H1 (cell line): ENCODE measurements at regions not wholly inside any gene's neighbourhood (a gene's known extent, or its start where the extent isn't known, plus 50 kb on each side); places are given as distances from the start of the nearest gene placed in this dataset.

ENCODE experiments used
- CTCF ChIA-PET: fragments of 300-600 bp; sonication (Branson Sonifier 250); formaldehyde crosslinking; loops from one replicate; lab custom pipeline; 2021; ENCODE audit not compliant: partially characterized antibody; lab: Charles Lee
- POLR2A ChIA-PET: fragments of 300-600 bp; sonication (Branson Sonifier 250); formaldehyde crosslinking; loops from one replicate; lab custom pipeline; 2021; ENCODE audit warnings: inconsistent platforms; ENCODE audit not compliant: partially characterized antibody; lab: Charles Lee
- DNase-seq, 2 experiments: peaks; one replicate each; pipeline versions ENCODE4 v3.0.0 to v3.0.0-alpha.2; 2010 to 2022; ENCODE audit warnings: low spot score in 2 of 2, low read depth in 1 of 2, mixed read lengths in 1 of 2
- FAIRE-seq: peaks from 2 replicates; lab custom pipeline; 2011; peaks lifted over from hg19 to GRCh38; lab: Jason Lieb, UNC
- H2AFZ ChIP-seq: 2 replicates; pipeline ENCODE4 v1.8.1; 2012; ENCODE audit warnings: low read length, inconsistent platforms
- H2AK5ac ChIP-seq: 2 replicates; pipeline ENCODE4 v1.6.1; 2013; ENCODE audit warnings: low read depth, low read length
- H2BK120ac ChIP-seq: replicated peaks from 2 replicates; pipeline ENCODE3; 2013; ENCODE audit warnings: low read depth, low read length, inconsistent platforms
- H2BK12ac ChIP-seq: 2 replicates; pipeline ENCODE4 v1.6.1; 2013; ENCODE audit warnings: low read depth, low read length
- H2BK15ac ChIP-seq: 2 replicates; pipeline ENCODE4 v1.6.1; 2013; ENCODE audit warnings: low read length
- H2BK20ac ChIP-seq: 2 replicates; pipeline ENCODE4 v1.6.1; 2013; ENCODE audit warnings: low read length
- H2BK5ac ChIP-seq: 2 replicates; pipeline ENCODE4 v1.6.1; 2013; ENCODE audit warnings: low read depth, low read length
- H3K14ac ChIP-seq: 2 replicates; pipeline ENCODE4 v1.6.1; 2013; ENCODE audit warnings: inconsistent platforms; ENCODE audit not compliant: insufficient read length
- H3K18ac ChIP-seq: 2 replicates; pipeline ENCODE4 v1.6.1; 2013; ENCODE audit warnings: low read length; ENCODE audit errors: extremely low read depth
- H3K23ac ChIP-seq: 2 replicates; pipeline ENCODE4 v1.6.1; 2013; ENCODE audit warnings: inconsistent platforms; ENCODE audit not compliant: insufficient read length
- H3K23me2 ChIP-seq: 2 replicates; pipeline ENCODE4 v1.6.1; 2013; ENCODE audit warnings: low read depth, low read length
- H3K27ac ChIP-seq: 2 replicates; pipeline ENCODE4 v1.6.1; 2011; ENCODE audit warnings: low read depth, low read length, inconsistent platforms
- H3K27me3 ChIP-seq, 4 experiments: replicated peaks in 1 of 4; 1 replicate in 1 of 4; 2 replicates in 3 of 4; pipeline versions ENCODE4 v1.6.1 to v1.8.1; 2011 to 2013; ENCODE audit warnings: low read length in 3 of 4, mild to moderate bottlenecking in 3 of 4, inconsistent platforms in 2 of 4, mixed read lengths in 2 of 4, moderate library complexity in 1 of 4; ENCODE audit not compliant: control insufficient read depth in 3 of 4, insufficient read depth in 3 of 4; ENCODE audit errors: extremely low read depth in 1 of 4
- H3K36me3 ChIP-seq, 4 experiments: 2 replicates each; pipeline versions ENCODE4 v1.6.1 to v1.8.1; 2011 to 2013; ENCODE audit warnings: mild to moderate bottlenecking in 4 of 4, low read length in 3 of 4, moderate library complexity in 2 of 4, control low read depth in 1 of 4, inconsistent platforms in 1 of 4; ENCODE audit not compliant: insufficient read depth in 4 of 4, control insufficient read depth in 2 of 4
- H3K4ac ChIP-seq: replicated peaks from 2 replicates; pipeline ENCODE3; 2013; ENCODE audit warnings: low read length, low read depth, mixed read lengths, inconsistent platforms; ENCODE audit not compliant: insufficient read length
- H3K4me1 ChIP-seq, 4 experiments: replicated peaks in 1 of 4; 1 replicate in 1 of 4; 2 replicates in 3 of 4; pipeline versions ENCODE4 v1.6.1 to v1.8.1; 2011 to 2013; ENCODE audit warnings: low read length in 3 of 4, inconsistent platforms in 2 of 4, mixed read lengths in 1 of 4; ENCODE audit not compliant: insufficient read depth in 4 of 4, control insufficient read depth in 3 of 4
- H3K4me2 ChIP-seq, 2 experiments: 2 replicates each; pipeline versions ENCODE4 v1.6.1 to v1.8.1; 2011 to 2013; ENCODE audit warnings: low read depth in 2 of 2, low read length in 2 of 2, control low read depth in 1 of 2, inconsistent platforms in 1 of 2, mild to moderate bottlenecking in 1 of 2; ENCODE audit not compliant: insufficient read depth in 1 of 2
- H3K4me3 ChIP-seq, 4 experiments: fragments of 200-600, 300-600 bp in 1 of 4; sonication (generic), shearing (Covaris generic), sonication (Bioruptor Twin) in 1 of 4; 2 replicates each; pipeline versions ENCODE4 v1.5.1 to v1.8.1; 2011 to 2016; ENCODE audit warnings: low read length in 4 of 4, low read depth in 3 of 4, control low read depth in 2 of 4, inconsistent platforms in 2 of 4, mild to moderate bottlenecking in 2 of 4, mixed read lengths in 1 of 4, moderate library complexity in 1 of 4; ENCODE audit not compliant: insufficient read depth in 2 of 4; ENCODE audit errors: extremely low read depth in 1 of 4
- H3K56ac ChIP-seq: replicated peaks from 2 replicates; pipeline ENCODE3; 2013; ENCODE audit warnings: low read depth, mild to moderate bottlenecking, mixed read lengths, low read length, inconsistent platforms; ENCODE audit not compliant: insufficient read length
- H3K79me1 ChIP-seq: 2 replicates; pipeline ENCODE4 v1.6.1; 2013; ENCODE audit warnings: low read depth, low read length, control low read depth
- H3K79me2 ChIP-seq, 2 experiments: 2 replicates each; pipeline versions ENCODE4 v1.6.1 to v1.8.1; 2012 to 2013; ENCODE audit warnings: low read length in 2 of 2, mild to moderate bottlenecking in 2 of 2, inconsistent platforms in 1 of 2; ENCODE audit not compliant: insufficient read depth in 2 of 2, control insufficient read depth in 1 of 2
- H3K9ac ChIP-seq, 4 experiments: replicated peaks in 1 of 4; 1 replicate in 1 of 4; 2 replicates in 3 of 4; pipeline versions ENCODE4 v1.6.1 to v1.8.1; 2011 to 2013; ENCODE audit warnings: low read depth in 3 of 4, low read length in 3 of 4, control low read depth in 2 of 4, mild to moderate bottlenecking in 2 of 4, moderate library complexity in 2 of 4, inconsistent platforms in 1 of 4; ENCODE audit errors: extremely low read depth in 1 of 4
- H3K9me3 ChIP-seq, 2 experiments: 2 replicates each; pipeline versions ENCODE4 v1.6.1 to v1.8.1; 2012 to 2013; ENCODE audit warnings: mild to moderate bottlenecking in 2 of 2, moderate library complexity in 2 of 2, control low read depth in 1 of 2, inconsistent platforms in 1 of 2, low read depth in 1 of 2, low read length in 1 of 2, mixed read lengths in 1 of 2; ENCODE audit not compliant: insufficient read depth in 2 of 2
- H4K20me1 ChIP-seq, 2 experiments: replicated peaks in 1 of 2; 2 replicates each; pipeline versions ENCODE3 to v1.8.1; 2011 to 2013; ENCODE audit warnings: inconsistent platforms in 2 of 2, low read length in 2 of 2, mild to moderate bottlenecking in 1 of 2; ENCODE audit not compliant: insufficient read depth in 2 of 2, control insufficient read depth in 1 of 2
- H4K5ac ChIP-seq: 2 replicates; pipeline ENCODE4 v1.6.1; 2013; ENCODE audit warnings: low read length, low read depth, mixed read lengths, inconsistent platforms; ENCODE audit not compliant: insufficient read length
- H4K8ac ChIP-seq: 2 replicates; pipeline ENCODE4 v1.8.0; 2013; ENCODE audit warnings: mild to moderate bottlenecking, moderate library complexity, low read length, inconsistent platforms; ENCODE audit not compliant: insufficient read depth; ENCODE audit errors: extremely low read depth
- H4K91ac ChIP-seq: replicated peaks from 2 replicates; pipeline ENCODE3; 2013; ENCODE audit warnings: low read length, mixed read lengths, inconsistent platforms; ENCODE audit not compliant: insufficient read length
- RFX5 ChIP-seq: IDR thresholded peaks from 2 replicates; pipeline ENCODE4 v1.6.1; 2011; ENCODE audit warnings: low read depth, low read length, improper control_type of control experiment, borderline replicate concordance
- WGBS, 2 experiments: shearing (Covaris generic) in 1 of 2; methylation state at CpG; one replicate each; pipeline versions ENCODE4 v1.1.6 to v1.1.7; 2013 to 2015; ENCODE audit warnings: low lambda C conversion rate in 2 of 2, mixed read lengths in 2 of 2, inconsistent platforms in 1 of 2, low coverage in 1 of 2, missing lambda C conversion rate in 1 of 2; ENCODE audit not compliant: insufficient replicate concordance in 2 of 2, insufficient coverage in 1 of 2, insufficient read length in 1 of 2; ENCODE audit errors: extremely low coverage in 1 of 2, missing lambda C conversion rate in 1 of 2; 5-methylcytosine and 5-hydroxymethylcytosine counted together

DNA sequence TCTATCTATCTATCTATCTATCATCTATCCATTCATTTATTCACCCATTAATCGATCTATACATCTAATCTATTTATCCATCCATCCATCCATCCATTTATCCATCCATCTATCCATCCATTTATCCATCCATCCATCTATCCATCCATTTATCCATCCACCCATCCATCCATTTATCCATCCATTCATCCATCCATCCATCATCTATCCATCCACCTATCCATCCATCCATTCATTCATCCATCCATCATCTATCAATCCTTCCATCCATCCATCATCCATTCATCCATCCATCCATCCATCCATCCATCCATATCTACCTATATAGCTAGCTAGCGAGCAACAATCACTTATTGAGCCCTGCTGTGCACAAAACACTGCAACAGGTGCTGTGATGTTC is 953.1 kb upstream of the ZNF722 start:
- no peak for FAIRE-seq
- no peak overlapping the region for H3K9ac ChIP-seq

More for the DNA sequence above, 953.1 kb upstream of the ZNF722 start:
- H4K20me1 ChIP-seq: no peaks in the 10 kb centered on the region
- no peak overlapping the region for H3K56ac ChIP-seq
- H3K4me1 ChIP-seq: no peaks in the 10 kb centered on the region
- H3K79me2 ChIP-seq: no peaks in the 10 kb centered on the region
- no peak overlapping the region for H2BK120ac ChIP-seq
- no peak overlapping the region for H3K4ac ChIP-seq
- no peak overlapping the region for H2AFZ ChIP-seq
- H3K23ac ChIP-seq: no peak overlapping the region
- TF ChIP-seq RFX5: no peak
- H2BK5ac ChIP-seq: no peak overlapping the region
- H3K36me3 ChIP-seq: no peaks in the 10 kb centered on the region
- ChIA-PET POLR2A (no interaction called here), CTCF (no interaction called here)
- H4K8ac ChIP-seq: no peak overlapping the region
- H3K4me3 ChIP-seq: no peak overlapping the region
- no peak overlapping the region for H3K4me2 ChIP-seq
- peaks cover 4% of the 10 kb centered on the region; the same call in 1 of the 2 replicates for H3K23me2 ChIP-seq
- H3K9me3 ChIP-seq: peaks cover 73 to 100% of the 10 kb centered on the region in 2 experiments
- H2AK5ac ChIP-seq: no peak overlapping the region
- no peak overlapping the region for H4K91ac ChIP-seq
- H3K79me1 ChIP-seq: no peaks in the 10 kb centered on the region
- H2BK12ac ChIP-seq: no peak overlapping the region
- WGBS, 2 experiments: 59% methylated on average over 2 of the region's 2 CpGs; no CpG with 5 or more reads in 1 of the 2 experiments
- no peak overlapping the region for H3K14ac ChIP-seq
- no peak for DNase-seq
- no peak overlapping the region for H3K27ac ChIP-seq
- no peak overlapping the region for H2BK20ac ChIP-seq
- no peak overlapping the region for H3K18ac ChIP-seq
- no peak overlapping the region for H2BK15ac ChIP-seq
- no peaks in the 10 kb centered on the region for H3K27me3 ChIP-seq
- no peak overlapping the region for H4K5ac ChIP-seq
